ENCODE measurements at regions not wholly inside any gene's neighbourhood (a gene's known extent, or its start where the extent isn't known, plus 50 kb on each side); places are given as distances from the start of the nearest gene placed in this dataset.

- Histone ChIP-seq H3K9me3 (no peaks in the 10 kb centered on the region), H3K4me3 (no peak overlapping the region), H3K36me3 (ENCODE audit: low read depth) (no peaks in the 10 kb centered on the region), H3K4me1 (ENCODE audit: low read depth) (peaks cover 13% of the 10 kb centered on the region)
- ATAC-seq = no peak
- TF ChIP-seq CTCF (IDR thresholded peaks at IDR 0.05) = no peak
- no peak for DNase-seq
- intact Hi-C loops (cut with DNase I, micrococcal nuclease) = no loop called here
These were observed 84.8 kb downstream of the MRM1 start for GRCh38 chr17:36686123-36686669.

- no peak for ATAC-seq
- H3K4me3 ChIP-seq = no peak overlapping the region
- DNase-seq = no peak
- no peak for TF ChIP-seq CTCF (IDR thresholded peaks at IDR 0.05)
- intact Hi-C loops (cut with DNase I, micrococcal nuclease) = no loop called here
- peaks cover 13% of the 10 kb centered on the region for H3K4me1 ChIP-seq (ENCODE audit: low read depth)
- no peaks in the 10 kb centered on the region for H3K9me3 ChIP-seq
- H3K36me3 ChIP-seq (ENCODE audit: low read depth) = no peaks in the 10 kb centered on the region
These were observed 86.4 kb downstream of the MRM1 start for GRCh38 chr17:36687736-36688135.

GRCh38 chr17:36689089-36689667, 87.8 kb downstream of the MRM1 start:
- Histone ChIP-seq H3K4me3 (no peak overlapping the region), H3K9me3 (no peaks in the 10 kb centered on the region), H3K36me3 (ENCODE audit: low read depth) (no peaks in the 10 kb centered on the region), H3K4me1 (ENCODE audit: low read depth) (peaks cover 13% of the 10 kb centered on the region)
- peak; percentile 93 for ATAC-seq
- peak in 2 of 3 donors; percentile 62 to 69 for DNase-seq
- TF ChIP-seq CTCF (IDR thresholded peaks at IDR 0.05) = no peak
- intact Hi-C loops (cut with DNase I, micrococcal nuclease) = no loop called here

GRCh38 chr17:36690190-36690589, 88.8 kb downstream of the MRM1 start:
- no peak overlapping the region for H3K4me3 ChIP-seq
- ATAC-seq = peak; percentile 61
- TF ChIP-seq CTCF (IDR thresholded peaks at IDR 0.05) = no peak
- H3K9me3 ChIP-seq = no peaks in the 10 kb centered on the region
- DNase-seq = peak in 1 of 3 donors; percentile 22
- intact Hi-C loops (cut with DNase I, micrococcal nuclease) = no loop called here
- no peaks in the 10 kb centered on the region for H3K36me3 ChIP-seq (ENCODE audit: low read depth)
- H3K4me1 ChIP-seq (ENCODE audit: low read depth) = peaks cover 13% of the 10 kb centered on the region

DNA sequence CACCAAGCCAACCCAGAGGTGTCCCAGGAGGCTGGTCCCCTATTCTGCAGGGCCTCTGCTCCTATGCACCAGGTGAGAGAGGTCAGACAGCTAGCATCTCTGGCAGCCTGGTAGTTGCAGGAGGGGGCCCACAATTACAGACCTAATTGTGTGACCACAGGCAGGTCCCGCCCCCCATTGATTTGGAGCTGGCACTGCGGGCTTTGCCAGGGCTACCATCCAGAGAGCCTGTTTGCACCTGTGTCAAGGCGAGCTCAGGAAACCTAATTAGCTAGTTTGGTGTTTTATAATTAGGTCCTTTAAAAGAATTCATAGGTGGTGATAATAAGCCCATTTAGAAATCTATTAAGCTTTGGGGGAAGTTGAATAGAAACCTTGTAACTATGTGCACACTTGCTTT, 90.2 kb downstream of the MRM1 start:
- H3K4me3 ChIP-seq = no peak overlapping the region
- ATAC-seq = no peak

More for the DNA sequence above, 90.2 kb downstream of the MRM1 start:
- H3K4me1 ChIP-seq (ENCODE audit: low read depth) = peaks cover 13% of the 10 kb centered on the region
- intact Hi-C loops (cut with DNase I, micrococcal nuclease) = no loop called here
- H3K9me3 ChIP-seq = no peaks in the 10 kb centered on the region
- no peaks in the 10 kb centered on the region for H3K36me3 ChIP-seq (ENCODE audit: low read depth)
- TF ChIP-seq CTCF (IDR thresholded peaks at IDR 0.05) = no peak
- no peak for DNase-seq
